ENCODE measurements at regions not wholly inside any gene's neighbourhood (a gene's known extent, or its start where the extent isn't known, plus 50 kb on each side); places are given as distances from the start of the nearest gene placed in this dataset.

GRCh38 chr5:93831449-93831848 is 90.0 kb upstream of the POU5F2 start:
- no peak overlapping the region for H3K27ac Mint-ChIP-seq

More at GRCh38 chr5:93831449-93831848, 90.0 kb upstream of the POU5F2 start:
- TF ChIP-seq ZNF331 (CRISPR knock-in tag; IDR thresholded peaks at IDR 0.05; ENCODE audit: low read depth) (no peak), ZNF462 (CRISPR knock-in tag; IDR thresholded peaks at IDR 0.05) (no peak), ZNF114 (CRISPR knock-in tag; IDR thresholded peaks at IDR 0.05) (no peak), STAT1 (IDR thresholded peaks at IDR 0.05; ENCODE audit: unreplicated experiment) (no peak), REST (IDR thresholded peaks at IDR 0.05; ENCODE audit: unreplicated experiment) (no peak), EZH2 (IDR thresholded peaks at IDR 0.05; ENCODE audit: low read depth, unreplicated experiment) (no peak), EZH2phosphoT487 (IDR thresholded peaks at IDR 0.05; ENCODE audit: unreplicated experiment) (no peak)
- H3K4me1 Mint-ChIP-seq, result no peaks in the 10 kb centered on the region
- Histone ChIP-seq H4K20me1 (replicated peaks; ENCODE audit: insufficient read depth) (no peaks in the 10 kb centered on the region; the same call in 1 of the 2 replicates), H3K79me2 (replicated peaks; ENCODE audit: insufficient read depth) (no peaks in the 10 kb centered on the region), H3K36me3 (ENCODE audit: insufficient read depth) (no peaks in the 10 kb centered on the region), H2AFZ (no peak overlapping the region), H3K27ac (ENCODE audit: low read depth) (no peak overlapping the region), H3K4me3 (no peak overlapping the region), H3K4me2 (no peak overlapping the region), H3K4me1 (ENCODE audit: insufficient read depth) (no peaks in the 10 kb centered on the region), H3K27me3 (ENCODE audit: insufficient read depth) (no peaks in the 10 kb centered on the region), H3F3A (replicated peaks; ENCODE audit: low read depth) (no peaks in the 10 kb centered on the region), H3K9me2 (ENCODE audit: insufficient read depth) (no peaks in the 10 kb centered on the region)
- H3K27me3 Mint-ChIP-seq (ENCODE audit: insufficient read depth, low read depth, poor library complexity), result no peaks in the 10 kb centered on the region
- peaks cover 10% of the 10 kb centered on the region; the same call in 2 of the 3 replicates for H3K9me3 Mint-ChIP-seq
- H3K36me3 Mint-ChIP-seq (ENCODE audit: low read depth), result 0 out of 3 replicates have a peak, but pooled peaks cover 2% of the 10 kb centered on the region
- H3K4me3 Mint-ChIP-seq, result no peak overlapping the region
- DNase-seq (ENCODE audit: low spot score) (no peak), ATAC-seq (no peak)
